Testis (tissue), 2 donors: ENCODE measurements at regions not wholly inside any gene's neighbourhood (a gene's known extent, or its start where the extent isn't known, plus 50 kb on each side); places are given as distances from the start of the nearest gene placed in this dataset.

Source experiments
- DNase-seq: peaks from one replicate; pipeline ENCODE4 v3.0.0-alpha.2; 2019
- H3K27ac ChIP-seq, 2 donors: fragments of 200-600 bp; sonication (generic); one replicate each; pipeline ENCODE4 v1.5.1; 2019
- H3K27me3 ChIP-seq: fragments of 200-600 bp; sonication (generic); one replicate; pipeline ENCODE4 v1.5.1; 2019
- H3K36me3 ChIP-seq: fragments of 200-600 bp; sonication (generic); one replicate; pipeline ENCODE4 v1.5.1; 2017; ENCODE audit warnings: low read depth; ENCODE audit errors: missing control alignments
- H3K4me1 ChIP-seq: fragments of 200-600 bp; sonication (generic); one replicate; pipeline ENCODE4 v1.5.1; 2019
- H3K4me3 ChIP-seq, 2 donors: fragments of 200-600 bp; sonication (generic); one replicate each; pipeline ENCODE4 v1.5.1; 2017 to 2019
- H3K9me3 ChIP-seq: fragments of 200-600 bp; sonication (generic); one replicate; pipeline ENCODE4 v1.5.1; 2017
- POLR2A ChIP-seq: fragments of 450-650 bp; IDR thresholded peaks from one replicate; pipeline ENCODE4 v1.6.1; 2017; ENCODE audit warnings: antibody characterized with exemption, mild to moderate bottlenecking, moderate library complexity
- WGBS, 2 donors: methylation state at CpG; one replicate each; pipeline ENCODE4 v1.1.5; 2018; 5-methylcytosine and 5-hydroxymethylcytosine counted together
- intact Hi-C: fragments of 100-400 bp; cut with DNase I; formaldehyde crosslinking; loops from one replicate; pipeline ENCODE4 v1.15.1; 2023; ENCODE audit warnings: low total_unique reads
- TF ChIP-seq, protein P1 (sequence below), 3 experiments: fragments of 450-650 bp in 2 of 3; fragments of 200-600 bp in 1 of 3; sonication (generic) in 1 of 3; IDR thresholded peaks; one replicate each; pipeline ENCODE4 v1.5.1; 2016 to 2019; ENCODE audit warnings: antibody characterized with exemption in 3 of 3, mild to moderate bottlenecking in 2 of 3, moderate library complexity in 1 of 3

DNA sequence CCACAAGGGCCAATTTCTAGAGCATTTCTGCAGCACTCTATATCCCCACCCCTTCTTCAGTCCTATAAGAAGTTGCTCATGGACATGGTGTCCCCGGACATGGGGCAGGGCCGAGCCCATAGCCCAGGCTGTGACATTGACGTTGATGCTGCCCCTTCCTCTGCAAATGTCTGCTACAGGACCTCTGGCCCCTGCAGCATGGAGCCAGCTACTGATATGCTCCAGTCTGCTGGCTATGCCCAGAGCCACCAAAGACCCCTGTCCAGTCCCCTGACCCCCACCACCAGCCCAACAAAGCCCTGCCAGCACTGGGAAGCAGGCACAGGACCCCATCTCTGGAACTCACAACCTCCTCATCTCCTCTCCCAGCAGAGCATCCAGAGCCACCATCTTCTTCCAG, 120.1 kb upstream of the SMAD3 start:
- H3K36me3 ChIP-seq: no peaks in the 10 kb centered on the region
- no peaks in the 10 kb centered on the region for H3K9me3 ChIP-seq
- no peaks in the 10 kb centered on the region for H3K27me3 ChIP-seq
- H3K4me3 ChIP-seq: no peak overlapping the region
- TF ChIP-seq, protein P1, sequence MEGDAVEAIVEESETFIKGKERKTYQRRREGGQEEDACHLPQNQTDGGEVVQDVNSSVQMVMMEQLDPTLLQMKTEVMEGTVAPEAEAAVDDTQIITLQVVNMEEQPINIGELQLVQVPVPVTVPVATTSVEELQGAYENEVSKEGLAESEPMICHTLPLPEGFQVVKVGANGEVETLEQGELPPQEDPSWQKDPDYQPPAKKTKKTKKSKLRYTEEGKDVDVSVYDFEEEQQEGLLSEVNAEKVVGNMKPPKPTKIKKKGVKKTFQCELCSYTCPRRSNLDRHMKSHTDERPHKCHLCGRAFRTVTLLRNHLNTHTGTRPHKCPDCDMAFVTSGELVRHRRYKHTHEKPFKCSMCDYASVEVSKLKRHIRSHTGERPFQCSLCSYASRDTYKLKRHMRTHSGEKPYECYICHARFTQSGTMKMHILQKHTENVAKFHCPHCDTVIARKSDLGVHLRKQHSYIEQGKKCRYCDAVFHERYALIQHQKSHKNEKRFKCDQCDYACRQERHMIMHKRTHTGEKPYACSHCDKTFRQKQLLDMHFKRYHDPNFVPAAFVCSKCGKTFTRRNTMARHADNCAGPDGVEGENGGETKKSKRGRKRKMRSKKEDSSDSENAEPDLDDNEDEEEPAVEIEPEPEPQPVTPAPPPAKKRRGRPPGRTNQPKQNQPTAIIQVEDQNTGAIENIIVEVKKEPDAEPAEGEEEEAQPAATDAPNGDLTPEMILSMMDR (IDR thresholded peaks at IDR 0.05): no peak
- TF ChIP-seq POLR2A: no peak
- DNase-seq: no peak
- 92% methylated on average over 3 of the region's 3 CpGs; no CpG with 5 or more reads in 1 of the 2 donors for WGBS, 2 donors
- H3K4me1 ChIP-seq: no peaks in the 10 kb centered on the region
- no peak overlapping the region for H3K27ac ChIP-seq
- intact Hi-C loops: loop anchor here (10.0 kb wide), 1 partner anchor 360 kb away; no protein-coding TSS in a partner anchor

DNA sequence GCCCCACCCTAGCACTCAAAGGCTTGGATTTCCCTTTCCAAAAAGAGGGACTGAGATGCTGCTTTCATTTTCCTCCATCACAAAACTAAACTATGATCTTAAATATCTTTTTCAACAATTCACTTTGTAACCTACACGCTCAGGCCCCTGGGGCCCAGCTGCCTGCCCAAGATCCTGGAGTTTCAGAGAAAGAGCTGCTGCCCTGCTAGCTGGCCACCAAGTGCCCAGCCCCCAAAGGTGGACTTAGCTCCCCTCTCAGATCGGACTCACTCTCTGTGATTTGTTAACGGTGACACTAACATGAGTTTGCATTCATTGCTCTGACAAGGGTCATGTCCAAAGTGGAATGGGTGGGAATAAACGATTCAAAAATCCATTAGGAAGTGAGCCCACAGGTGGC, 119.6 kb upstream of the SMAD3 start:
- 74 to 77% methylated on average over 4 of the region's 4 CpGs for WGBS, 2 donors
- Histone ChIP-seq H3K9me3 (no peaks in the 10 kb centered on the region), H3K36me3 (no peaks in the 10 kb centered on the region), H3K27ac (no peak overlapping the region), H3K27me3 (no peaks in the 10 kb centered on the region), H3K4me3 (no peak overlapping the region), H3K4me1 (no peaks in the 10 kb centered on the region)
- DNase-seq: no peak
- TF ChIP-seq POLR2A: no peak
- intact Hi-C loops: loop anchor here (10.0 kb wide), 1 partner anchor 359 kb away; no protein-coding TSS in a partner anchor

DNA sequence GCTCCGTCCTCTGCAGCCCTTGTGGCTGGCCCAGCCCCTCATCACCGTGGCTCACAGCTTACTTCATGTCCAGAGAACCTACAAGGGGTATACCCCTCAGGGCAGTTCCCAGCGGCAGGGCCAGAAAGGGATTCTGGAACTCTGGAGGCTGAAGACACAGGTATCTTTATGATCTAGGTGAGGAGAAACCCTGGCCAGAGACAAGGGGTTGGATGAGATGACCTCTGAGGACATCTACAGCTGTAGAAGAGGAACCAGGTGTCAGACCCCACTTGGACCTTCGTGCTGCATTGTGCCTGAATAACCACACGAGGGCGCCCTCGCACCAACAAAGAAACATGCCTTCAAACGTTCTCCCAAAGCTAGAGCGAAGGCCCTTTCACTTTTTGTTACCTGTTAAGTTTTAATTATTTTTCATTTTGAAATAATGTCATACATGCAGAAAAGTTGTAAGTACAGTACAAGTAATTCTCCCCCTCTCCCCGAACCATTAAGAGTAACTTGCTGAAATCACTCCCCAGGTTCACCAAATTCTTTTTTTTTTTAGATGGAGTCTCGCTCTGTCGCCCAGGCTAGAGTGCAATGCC, 118.7 kb upstream of the SMAD3 start:
- no peak for TF ChIP-seq POLR2A
- TF ChIP-seq, protein P1 (IDR thresholded peaks at IDR 0.05): peak; percentile 88 to 93 (median 90)
- intact Hi-C loops: loop anchor here (10.0 kb wide), 1 partner anchor 358 kb away; no protein-coding TSS in a partner anchor
- Histone ChIP-seq H3K9me3 (no peaks in the 10 kb centered on the region), H3K27ac (no peak overlapping the region), H3K36me3 (no peaks in the 10 kb centered on the region), H3K27me3 (no peaks in the 10 kb centered on the region), H3K4me1 (no peaks in the 10 kb centered on the region), H3K4me3 (no peak overlapping the region)
- peak; percentile 81 for DNase-seq
- WGBS, 2 donors: 30 to 31% methylated on average over 11 to 12 of the region's 12 CpGs

DNA sequence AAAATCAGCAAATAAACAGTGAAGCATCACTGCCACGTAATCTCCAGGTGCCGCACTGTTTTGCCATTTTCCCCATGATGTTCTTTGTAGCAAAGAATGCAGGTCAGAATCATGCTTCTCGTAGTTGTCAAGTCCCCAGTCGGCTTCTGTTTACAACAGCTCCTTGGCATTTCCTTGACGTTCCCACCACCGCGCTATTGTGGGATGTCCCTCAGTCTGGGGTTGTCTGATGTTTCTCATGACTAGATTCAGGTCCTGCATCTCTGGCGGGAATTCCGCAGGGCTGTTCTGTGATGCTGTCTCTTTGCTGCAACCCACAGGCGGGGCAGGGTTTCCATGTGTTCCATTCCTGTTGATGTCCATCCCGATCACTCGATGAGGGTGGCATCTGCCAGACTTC, 117.9 kb upstream of the SMAD3 start:
- Histone ChIP-seq H3K36me3 (no peaks in the 10 kb centered on the region), H3K4me3 (no peak overlapping the region), H3K27me3 (no peaks in the 10 kb centered on the region), H3K27ac (no peak overlapping the region), H3K9me3 (no peaks in the 10 kb centered on the region), H3K4me1 (no peaks in the 10 kb centered on the region)
- no peak for TF ChIP-seq POLR2A
- 84 to 87% methylated on average over 12 of the region's 12 CpGs for WGBS, 2 donors
- intact Hi-C loops: loop anchor here (10.0 kb wide), 1 partner anchor 357 kb away; no protein-coding TSS in a partner anchor
- no peak for DNase-seq

DNA sequence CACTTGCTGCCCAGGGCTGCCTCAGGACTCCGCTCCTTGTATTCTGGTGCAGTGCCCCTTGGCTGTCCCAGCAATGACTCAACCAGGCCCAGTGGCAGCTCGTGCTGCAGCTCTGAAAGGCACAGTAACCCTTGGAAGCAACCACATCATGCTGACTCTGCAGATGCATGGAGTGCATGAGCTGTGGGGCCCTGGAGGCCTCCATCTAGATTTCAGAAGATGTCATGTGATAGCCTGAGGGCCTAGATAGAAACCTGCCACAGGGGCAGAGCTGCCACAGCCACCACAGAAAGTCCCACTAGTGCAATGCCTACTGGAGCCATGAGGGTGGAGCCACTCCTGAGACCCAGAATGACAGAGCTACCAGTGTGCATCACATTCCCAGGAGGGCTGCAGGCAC, 117.1 kb upstream of the SMAD3 start:
- Histone ChIP-seq H3K27me3 (no peaks in the 10 kb centered on the region), H3K27ac (no peak overlapping the region), H3K9me3 (no peaks in the 10 kb centered on the region), H3K4me3 (no peak overlapping the region), H3K4me1 (no peaks in the 10 kb centered on the region), H3K36me3 (no peaks in the 10 kb centered on the region)
- intact Hi-C loops: loop anchor here (10.0 kb wide), 1 partner anchor 357 kb away; no protein-coding TSS in a partner anchor
- TF ChIP-seq, protein P1 (IDR thresholded peaks at IDR 0.05): no peak
- no peak for TF ChIP-seq POLR2A
- WGBS, 2 donors: 91% methylated on average over 2 of the region's 2 CpGs; no CpG with 5 or more reads in 1 of the 2 donors
- DNase-seq: no peak

DNA sequence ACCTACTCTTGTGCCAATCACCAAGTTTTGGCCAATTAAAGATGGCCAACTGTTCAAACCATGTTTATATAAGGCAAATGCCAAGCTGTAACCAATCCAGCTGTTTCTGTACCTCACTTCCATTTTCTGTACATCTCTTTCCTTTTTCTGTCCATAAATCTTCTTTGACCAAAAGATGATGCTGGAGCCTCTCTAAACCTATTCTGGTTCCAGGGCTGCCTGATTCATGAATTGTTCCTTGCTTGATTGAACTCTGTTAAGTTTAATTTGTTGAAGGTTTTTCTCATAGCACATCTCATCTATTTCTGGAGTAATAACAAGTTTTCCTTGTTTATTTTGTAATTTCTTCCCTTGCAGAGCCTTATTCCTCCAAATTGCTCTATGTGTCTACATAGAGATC, 115.3 kb upstream of the SMAD3 start:
- Histone ChIP-seq H3K27me3 (no peaks in the 10 kb centered on the region), H3K27ac (no peak overlapping the region), H3K4me3 (no peak overlapping the region), H3K36me3 (no peaks in the 10 kb centered on the region), H3K4me1 (no peaks in the 10 kb centered on the region), H3K9me3 (no peaks in the 10 kb centered on the region)
- TF ChIP-seq, protein P1 (IDR thresholded peaks at IDR 0.05): no peak
- no peak for TF ChIP-seq POLR2A
- intact Hi-C loops: no loop called here
- no peak for DNase-seq
